GM19238 (cell line): ENCODE measurements at regions not wholly inside any gene's neighbourhood (a gene's known extent, or its start where the extent isn't known, plus 50 kb on each side); places are given as distances from the start of the nearest gene placed in this dataset.

ENCODE experiments used
- DNase-seq: peaks from one replicate; pipeline ENCODE4 v3.0.0; 2011; ENCODE audit warnings: low spot score; ENCODE audit not compliant: insufficient read length

- DNase-seq, result no peak
These were observed 142.6 kb downstream of the MRPL14 start for GRCh38 chr6:43984442-43985321.

DNA sequence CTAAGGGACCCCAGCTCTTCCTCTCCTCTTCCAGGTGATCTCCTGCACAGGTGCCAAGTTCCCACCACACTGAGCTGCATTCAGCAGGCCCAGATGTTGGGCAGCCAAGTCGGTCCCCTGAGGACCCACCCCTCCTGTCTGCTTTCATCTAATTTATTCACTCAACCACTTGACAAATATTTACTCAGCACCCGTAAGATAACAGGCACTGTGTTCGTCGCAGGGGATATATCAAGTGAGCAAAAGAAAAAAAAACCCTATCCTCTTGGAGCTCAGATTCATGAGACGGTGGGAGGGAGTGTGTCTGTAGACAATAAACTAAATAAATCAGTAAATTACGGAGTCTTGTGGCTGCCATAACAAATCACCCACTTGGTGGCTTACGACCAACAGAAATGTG lies 143.6 kb downstream of the MRPL14 start:
- no peak for DNase-seq

DNA sequence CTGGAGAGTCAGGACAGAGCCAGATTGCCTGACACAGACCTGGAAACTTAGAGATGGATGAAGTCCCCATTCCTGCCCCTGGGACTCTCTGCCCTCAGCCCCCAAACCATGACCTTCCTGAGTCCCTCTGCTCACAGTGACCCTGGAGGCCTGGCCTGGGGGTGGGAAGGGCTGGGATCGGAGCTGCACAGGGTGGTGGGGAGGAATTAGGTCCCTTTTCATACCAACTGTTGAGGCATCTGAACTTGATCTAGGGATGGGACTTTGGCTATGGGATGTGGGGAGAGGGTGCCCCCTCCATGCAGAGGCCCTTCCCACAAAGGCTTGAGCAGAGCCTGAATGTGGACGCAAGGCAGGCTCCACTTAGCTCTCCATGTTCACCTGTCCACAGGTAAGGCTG lies 144.1 kb downstream of the MRPL14 start:
- DNase-seq, result no peak

DNA sequence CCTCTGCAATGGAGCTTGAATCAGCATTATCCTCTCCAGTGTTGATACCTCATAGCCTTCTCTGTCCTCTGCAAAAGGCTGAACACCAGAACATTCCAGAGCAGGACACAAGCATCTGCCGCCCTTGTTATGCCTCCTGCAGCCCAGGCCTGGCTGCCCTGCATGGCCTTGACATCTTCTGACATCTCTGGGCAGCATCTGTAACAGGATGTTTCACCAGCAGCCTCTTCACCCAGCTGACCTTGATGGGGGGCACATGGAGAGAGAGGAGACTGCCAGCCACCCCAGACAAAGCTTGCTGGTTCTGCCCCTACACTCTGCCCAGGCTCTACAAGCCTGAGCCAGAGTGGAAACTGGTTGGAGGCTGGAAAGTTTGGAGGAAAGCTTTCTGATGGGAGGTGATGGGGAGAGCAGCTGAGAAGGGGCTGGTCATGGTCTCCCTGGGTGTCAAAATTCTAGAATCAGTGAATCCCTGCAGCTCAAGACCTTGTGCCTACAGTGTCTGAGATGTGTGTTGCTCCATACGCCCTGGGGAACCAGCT lies 145.1 kb downstream of the MRPL14 start:
- DNase-seq, result no peak

GRCh38 chr6:43981363-43981990 lies 145.8 kb downstream of the MRPL14 start:
- DNase-seq, result no peak

- DNase-seq, result no peak
These were observed 147.1 kb downstream of the MRPL14 start for GRCh38 chr6:43980004-43980795.

DNA sequence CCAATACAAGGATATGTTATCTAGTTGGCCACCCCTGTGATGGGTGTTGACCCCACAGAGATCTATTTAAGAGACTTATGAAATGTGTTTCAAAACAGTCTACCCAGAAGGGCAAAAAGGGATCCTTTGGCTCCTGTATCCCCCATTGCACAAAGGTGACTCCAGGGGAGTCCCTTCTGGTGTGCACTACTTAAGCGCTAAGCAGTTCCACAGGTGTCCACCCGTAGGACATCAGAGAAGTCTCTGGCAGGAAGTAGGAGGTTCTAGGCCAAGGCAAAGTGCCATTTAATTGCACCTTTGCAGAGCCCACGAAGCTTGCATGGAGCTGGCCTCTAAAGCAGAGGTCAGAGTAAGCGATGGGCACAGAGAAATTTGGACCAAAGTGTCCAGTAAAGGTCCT lies 147.7 kb downstream of the MRPL14 start:
- no peak for DNase-seq

DNA sequence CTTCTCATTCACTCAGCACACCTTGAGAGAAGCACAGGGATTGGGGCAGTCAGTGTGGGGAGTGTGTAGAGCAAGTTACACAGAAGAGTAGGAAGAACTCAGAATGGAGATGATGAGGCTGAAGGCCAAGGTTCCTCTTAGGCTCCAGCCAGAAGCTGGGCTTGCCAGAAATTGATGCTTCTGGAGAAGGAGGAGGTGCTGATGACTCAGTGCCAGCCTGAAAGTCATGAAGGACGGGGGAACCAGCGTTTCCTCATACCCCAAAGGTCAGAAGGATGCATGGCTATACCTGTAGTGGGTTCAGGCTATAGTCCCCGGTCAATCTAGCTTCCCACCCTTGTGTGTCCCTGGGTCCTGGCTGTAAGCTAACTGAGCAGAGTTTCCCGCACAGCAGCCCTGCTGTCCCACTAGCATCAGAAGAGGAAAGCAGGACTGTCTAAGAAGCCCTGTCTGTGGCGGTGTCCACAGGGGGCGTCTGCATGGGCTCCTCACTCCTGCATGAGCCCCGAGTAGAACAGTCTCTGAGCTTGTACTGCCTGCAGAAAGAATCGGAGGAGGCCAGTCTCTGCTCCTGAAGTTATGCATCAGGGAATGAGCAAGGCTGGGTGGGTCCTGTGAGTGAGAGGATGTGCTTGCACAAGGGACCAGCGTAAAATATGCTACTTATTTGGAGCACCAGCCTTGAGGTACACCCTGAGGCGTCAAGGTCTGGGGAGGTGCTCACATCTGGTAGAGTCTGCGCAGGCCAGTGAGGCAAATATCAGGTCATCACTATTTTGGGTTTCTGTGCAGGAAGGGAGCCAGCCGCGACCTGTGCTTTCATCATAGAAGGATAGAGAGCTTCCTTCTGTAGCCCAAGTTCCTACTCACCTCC lies 148.5 kb downstream of the MRPL14 start:
- no peak for DNase-seq

- peak; percentile 52 for DNase-seq
These were observed 149.7 kb downstream of the MRPL14 start for GRCh38 chr6:43977404-43978111.

DNA sequence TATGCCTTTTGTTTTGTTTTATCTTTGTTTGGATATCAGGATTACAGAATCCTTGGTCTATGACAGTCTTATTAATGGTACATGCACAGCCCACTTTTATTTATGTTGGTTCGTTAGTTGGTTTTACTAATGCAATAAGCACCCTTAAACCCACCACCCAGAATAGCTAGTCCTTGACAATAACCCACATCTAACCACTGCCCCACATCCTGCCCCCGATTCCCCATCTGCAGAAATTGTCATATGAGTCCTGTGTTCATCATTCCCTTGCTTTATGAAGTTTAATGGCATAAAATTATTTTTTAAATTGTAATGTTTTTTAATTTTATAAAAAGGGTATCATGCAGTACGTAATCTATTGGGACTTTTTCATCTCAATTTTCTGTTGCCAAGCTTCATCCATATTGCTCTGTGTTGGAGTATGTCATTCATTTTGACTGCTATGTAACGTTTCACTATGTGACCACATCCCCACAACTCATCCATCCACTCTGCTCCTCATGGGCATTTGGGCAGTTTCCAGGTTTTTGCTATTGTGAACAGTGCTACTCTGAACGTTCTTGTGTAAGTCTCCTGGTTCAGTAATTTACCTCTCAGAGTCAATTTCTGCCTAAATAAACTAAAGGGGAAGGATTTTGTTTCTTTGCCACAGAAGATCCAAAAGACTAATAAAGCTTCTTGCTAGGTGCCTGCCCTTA lies 150.4 kb downstream of the MRPL14 start:
- DNase-seq, result no peak

- no peak for DNase-seq
These were observed 152.5 kb downstream of the MRPL14 start for GRCh38 chr6:43974643-43975230.

GRCh38 chr6:43973357-43973756 lies 153.9 kb downstream of the MRPL14 start:
- no peak for DNase-seq

DNA sequence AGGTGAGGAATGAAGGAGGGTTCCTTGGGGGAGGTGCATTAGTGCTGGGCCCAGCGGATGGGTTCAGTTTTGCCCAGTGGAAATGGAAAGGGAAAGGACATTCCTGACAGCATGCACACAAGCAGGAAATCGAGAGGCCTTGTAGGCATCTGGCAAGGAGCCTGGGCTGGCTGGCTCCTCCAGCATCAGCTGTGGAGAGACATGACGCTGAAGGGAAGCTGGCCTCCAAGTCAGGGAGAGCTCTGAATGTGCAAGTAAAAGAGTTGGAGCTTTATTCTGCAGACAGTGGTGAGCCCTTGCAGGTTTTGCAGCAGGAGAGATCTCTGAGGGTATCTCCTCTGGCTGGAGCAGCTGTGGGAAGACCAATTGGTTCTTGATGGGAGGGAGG lies 154.3 kb downstream of the MRPL14 start:
- no peak for DNase-seq

DNA sequence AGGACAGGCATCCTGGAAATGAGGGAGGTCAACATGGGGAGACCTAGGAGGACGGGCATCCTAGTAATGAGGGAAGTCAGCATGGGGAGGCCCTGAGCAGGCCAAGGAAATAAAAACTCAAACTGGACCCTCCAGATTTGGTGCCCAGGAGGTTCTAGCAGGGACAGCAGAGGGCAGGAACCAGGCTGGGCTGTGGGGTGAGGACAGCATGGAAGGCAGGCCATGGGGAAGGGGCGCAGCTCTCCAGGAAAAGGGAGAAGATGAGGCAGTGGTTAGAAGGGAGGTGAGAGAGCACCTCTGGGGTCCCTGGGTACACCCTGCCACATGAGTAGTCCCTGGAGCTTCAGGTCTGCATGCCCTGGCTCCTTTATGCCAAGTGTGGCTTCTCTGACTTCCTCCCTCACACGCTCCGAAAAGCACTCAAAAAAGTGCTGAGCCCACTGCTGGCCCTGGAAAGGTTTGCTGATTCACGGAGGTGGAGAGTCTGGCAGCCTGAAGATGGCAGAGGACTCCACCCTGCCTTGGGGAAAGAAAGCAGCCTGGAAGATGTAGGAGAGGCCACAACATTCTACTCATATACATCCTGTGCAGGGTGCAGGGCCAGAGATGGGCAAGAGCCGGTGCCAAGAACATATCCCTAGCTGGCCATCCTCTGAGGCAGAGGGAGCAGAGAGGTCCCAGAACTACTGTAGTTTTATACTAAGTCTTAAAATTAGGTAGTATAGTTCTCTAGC lies 154.9 kb downstream of the MRPL14 start:
- DNase-seq, result no peak

DNA sequence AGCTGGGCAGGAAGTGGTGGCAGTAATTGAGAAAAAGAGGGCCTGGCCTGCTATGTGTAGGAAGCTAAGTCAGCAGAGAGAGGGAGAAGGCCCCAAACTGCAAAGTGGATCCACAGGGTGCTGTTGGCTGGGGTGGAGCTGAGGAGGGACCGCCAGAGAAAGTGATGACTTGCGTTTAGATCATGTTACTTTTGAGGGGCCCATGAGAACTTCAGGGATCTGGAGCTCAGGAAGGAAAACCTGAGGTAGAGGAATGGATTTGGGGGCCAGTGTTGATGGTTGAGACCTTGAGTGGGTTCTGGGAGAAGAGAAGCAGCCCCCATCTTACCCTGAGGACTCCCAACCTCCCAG lies 155.5 kb downstream of the MRPL14 start:
- no peak for DNase-seq

DNA sequence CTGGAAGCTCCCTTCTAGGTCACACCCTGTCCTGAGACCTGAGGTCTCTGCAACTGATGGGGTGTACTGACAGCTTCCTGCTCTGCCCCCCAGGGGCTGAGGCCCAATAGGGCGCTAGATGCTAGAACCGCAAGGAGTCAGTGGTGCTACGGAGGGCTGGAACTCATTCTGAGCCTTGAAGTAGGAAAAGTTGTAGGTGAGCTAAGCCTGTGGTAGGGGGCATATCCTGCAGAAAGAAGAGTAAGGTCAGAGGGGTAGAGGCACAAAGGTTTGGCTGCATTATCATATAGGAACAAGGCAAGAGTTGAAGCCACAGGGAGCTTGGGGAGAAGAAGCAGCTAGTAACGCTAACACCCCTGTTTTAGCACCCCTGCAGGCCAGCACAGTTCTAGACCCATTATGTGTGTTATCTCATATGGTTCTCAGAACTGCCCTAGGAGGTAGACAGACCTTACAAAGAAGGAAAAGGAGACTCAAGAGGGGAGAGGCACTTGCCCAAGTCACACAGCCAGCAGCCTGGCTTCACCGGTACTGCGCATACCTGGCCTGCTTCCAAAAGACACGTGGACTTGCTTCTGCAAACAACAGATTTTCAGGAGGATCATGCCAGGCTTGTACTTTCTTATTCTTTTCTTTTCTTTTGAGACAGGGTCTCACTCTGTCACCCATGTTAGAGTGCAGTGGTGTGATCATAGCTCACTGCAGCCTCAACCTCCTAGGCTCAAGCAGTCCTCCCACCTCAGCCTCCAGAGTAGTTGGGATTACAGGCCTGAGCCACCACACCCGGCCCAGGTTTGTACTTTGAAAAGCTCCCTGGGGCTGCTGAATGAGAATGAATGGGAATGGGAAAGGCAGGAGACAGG lies 156.1 kb downstream of the MRPL14 start:
- no peak for DNase-seq

DNA sequence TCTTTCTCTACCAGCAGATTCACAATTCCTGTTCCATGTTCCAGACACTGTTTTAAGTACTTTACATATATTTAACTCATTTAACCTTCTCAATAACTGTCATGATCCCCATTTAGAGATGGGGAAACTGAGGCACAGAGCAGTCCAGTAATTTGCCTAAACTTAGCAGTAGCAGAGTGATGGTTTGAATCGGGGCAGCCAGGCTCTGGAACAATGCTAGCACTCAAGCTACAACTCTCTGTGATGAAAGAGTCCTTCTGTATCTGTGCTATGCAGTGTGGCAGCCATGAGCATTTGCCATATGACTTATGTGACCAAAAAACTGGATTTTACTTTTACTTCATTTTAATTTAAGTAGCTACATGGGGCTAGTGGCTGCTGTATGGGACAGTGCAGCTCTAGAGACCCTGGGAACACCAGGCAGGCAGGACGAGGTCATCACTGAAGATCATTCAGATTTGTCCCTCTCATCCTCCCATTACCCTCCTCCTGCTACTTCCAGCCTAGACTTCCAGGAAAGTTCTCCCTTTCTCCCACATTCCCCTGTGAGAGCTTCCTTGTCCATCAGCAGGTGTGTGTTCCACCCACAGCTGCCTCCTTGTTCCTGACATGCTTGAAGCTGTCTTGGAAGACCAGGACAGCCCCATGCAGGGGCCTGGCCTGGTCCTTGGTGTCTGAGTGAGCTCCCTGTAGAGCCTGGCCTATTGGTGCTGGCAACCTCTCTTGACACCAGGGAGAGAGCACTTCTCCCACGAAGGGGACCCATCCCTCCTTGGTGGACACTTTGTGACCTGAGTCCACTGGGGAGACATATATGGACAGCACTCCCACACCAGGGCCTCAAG lies 157.0 kb downstream of the MRPL14 start:
- no peak for DNase-seq
